Kidney (tissue), 13 donors: ENCODE measurements at regions not wholly inside any gene's neighbourhood (a gene's known extent, or its start where the extent isn't known, plus 50 kb on each side); places are given as distances from the start of the nearest gene placed in this dataset.

ENCODE experiments used
- DNase-seq, 5 donors: peaks; one replicate each; pipeline ENCODE4 v3.0.0-alpha.2; 2013 to 2020
- FAIRE-seq: peaks from 2 replicates; lab custom pipeline; 2012; peaks lifted over from hg19 to GRCh38; lab: Jason Lieb, UNC
- H3K27ac ChIP-seq, 2 donors: one replicate each; pipeline ENCODE4 v1.7.0; 2013; ENCODE audit warnings: low read depth in 2 of 2, low read length in 2 of 2, inconsistent platforms in 1 of 2
- H3K27me3 ChIP-seq: one replicate; pipeline ENCODE4 v1.7.1; 2013; ENCODE audit warnings: low read length, inconsistent platforms; ENCODE audit not compliant: control insufficient read depth, insufficient read depth
- H3K36me3 ChIP-seq, 3 donors: one replicate each; pipeline versions ENCODE4 v1.7.0 to v1.7.1; 2013; ENCODE audit warnings: low read length in 3 of 3, control low read depth in 1 of 3, inconsistent platforms in 1 of 3; ENCODE audit not compliant: insufficient read depth in 3 of 3, control insufficient read depth in 2 of 3
- H3K4me1 ChIP-seq, 3 donors: one replicate each; pipeline versions ENCODE4 v1.7.0 to v1.7.1; 2013; ENCODE audit warnings: low read length in 3 of 3, inconsistent platforms in 1 of 3, low read depth in 1 of 3; ENCODE audit not compliant: control insufficient read depth in 2 of 3, insufficient read depth in 2 of 3
- H3K4me3 ChIP-seq, 3 donors: one replicate each; pipeline versions ENCODE4 v1.7.0 to v1.8.1; 2013; ENCODE audit warnings: low read length in 3 of 3, control low read depth in 1 of 3, inconsistent platforms in 1 of 3
- H3K9ac ChIP-seq, 3 donors: one replicate each; pipeline versions ENCODE4 v1.7.0 to v1.7.1; 2013; ENCODE audit warnings: low read length in 3 of 3, control low read depth in 1 of 3, inconsistent platforms in 1 of 3
- H3K9me3 ChIP-seq, 3 donors: one replicate each; pipeline versions ENCODE4 v1.7.0 to v1.7.1; 2013; ENCODE audit warnings: low read length in 3 of 3, control low read depth in 1 of 3, inconsistent platforms in 1 of 3; ENCODE audit not compliant: control insufficient read depth in 2 of 3, insufficient read depth in 1 of 3
- intact Hi-C: fragments of 100-400 bp; cut with DNase I; formaldehyde crosslinking; loops from one replicate; pipeline ENCODE4 v1.11.1; 2022
- TF ChIP-seq, protein P1 (sequence below): IDR thresholded peaks from 3 replicates; pipeline ENCODE4 v1.5.1; 2012; ENCODE audit warnings: mild to moderate bottlenecking, moderate library complexity, borderline replicate concordance; ENCODE audit not compliant: insufficient read depth; ENCODE audit errors: extremely low read depth
- donor health status: control.
- donor health status: control.
- donor health status: control.
- donor health status: control.
- donor health status: control.
- donor health status: DM: yes; HTN: yes; CAD: no.
- donor health status: Normal renal cell carcinoma (clear cell type).

DNA sequence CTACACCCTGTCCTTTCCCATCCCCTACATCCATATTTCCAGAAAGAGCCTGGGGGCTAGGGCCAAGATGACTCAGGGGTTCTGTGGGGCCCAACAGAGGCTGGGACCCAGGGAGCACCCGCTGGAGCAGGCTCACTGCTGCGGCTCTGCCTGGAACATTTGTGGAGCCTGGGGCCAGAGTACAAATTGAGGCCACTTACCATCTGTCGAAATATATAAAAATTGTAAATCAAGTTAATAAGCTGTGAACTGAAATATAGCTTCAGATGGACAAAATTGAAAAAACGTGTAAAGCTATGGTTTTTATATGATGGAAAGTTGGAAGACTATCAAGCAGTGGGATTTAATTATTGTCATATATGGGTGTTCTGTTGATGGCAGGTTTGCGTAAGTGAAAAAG lies 82.9 kb upstream of the ATXN1 start:
- Histone ChIP-seq H3K36me3 (no peaks in the 10 kb centered on the region), H3K27me3 (no peaks in the 10 kb centered on the region), H3K27ac (no peak overlapping the region), H3K9me3 (no peaks in the 10 kb centered on the region), H3K9ac (no peak overlapping the region), H3K4me1 (no peaks in the 10 kb centered on the region), H3K4me3 (no peak overlapping the region)
- DNase-seq (no peak), FAIRE-seq (no peak)
- intact Hi-C loops, result no loop called here
- TF ChIP-seq, protein P1, sequence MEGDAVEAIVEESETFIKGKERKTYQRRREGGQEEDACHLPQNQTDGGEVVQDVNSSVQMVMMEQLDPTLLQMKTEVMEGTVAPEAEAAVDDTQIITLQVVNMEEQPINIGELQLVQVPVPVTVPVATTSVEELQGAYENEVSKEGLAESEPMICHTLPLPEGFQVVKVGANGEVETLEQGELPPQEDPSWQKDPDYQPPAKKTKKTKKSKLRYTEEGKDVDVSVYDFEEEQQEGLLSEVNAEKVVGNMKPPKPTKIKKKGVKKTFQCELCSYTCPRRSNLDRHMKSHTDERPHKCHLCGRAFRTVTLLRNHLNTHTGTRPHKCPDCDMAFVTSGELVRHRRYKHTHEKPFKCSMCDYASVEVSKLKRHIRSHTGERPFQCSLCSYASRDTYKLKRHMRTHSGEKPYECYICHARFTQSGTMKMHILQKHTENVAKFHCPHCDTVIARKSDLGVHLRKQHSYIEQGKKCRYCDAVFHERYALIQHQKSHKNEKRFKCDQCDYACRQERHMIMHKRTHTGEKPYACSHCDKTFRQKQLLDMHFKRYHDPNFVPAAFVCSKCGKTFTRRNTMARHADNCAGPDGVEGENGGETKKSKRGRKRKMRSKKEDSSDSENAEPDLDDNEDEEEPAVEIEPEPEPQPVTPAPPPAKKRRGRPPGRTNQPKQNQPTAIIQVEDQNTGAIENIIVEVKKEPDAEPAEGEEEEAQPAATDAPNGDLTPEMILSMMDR, result no peak

DNA sequence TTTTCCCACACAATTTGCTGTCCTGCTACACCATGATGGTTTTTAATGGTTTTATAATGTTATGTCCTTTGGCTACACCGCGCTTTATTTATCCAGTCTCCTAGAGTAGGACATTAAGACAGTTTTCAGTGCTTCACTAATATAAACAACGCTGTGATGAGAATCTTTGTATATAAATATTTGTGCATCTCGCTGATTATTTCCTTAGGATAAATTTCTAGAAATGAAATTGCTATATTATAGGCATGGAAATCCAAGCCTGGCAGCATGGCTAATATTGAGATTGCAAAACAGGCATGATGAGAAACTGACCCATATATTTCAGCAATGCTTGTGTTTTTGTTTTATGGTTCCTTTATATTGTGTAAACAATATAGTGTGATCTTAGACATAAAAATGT lies 81.4 kb upstream of the ATXN1 start:
- Histone ChIP-seq H3K27ac (no peak overlapping the region), H3K4me1 (no peaks in the 10 kb centered on the region), H3K9ac (no peak overlapping the region), H3K27me3 (no peaks in the 10 kb centered on the region), H3K4me3 (no peak overlapping the region), H3K9me3 (no peaks in the 10 kb centered on the region), H3K36me3 (no peaks in the 10 kb centered on the region)
- TF ChIP-seq, protein P1, result no peak
- intact Hi-C loops, result no loop called here
- DNase-seq, result no peak
- FAIRE-seq, result no peak

DNA sequence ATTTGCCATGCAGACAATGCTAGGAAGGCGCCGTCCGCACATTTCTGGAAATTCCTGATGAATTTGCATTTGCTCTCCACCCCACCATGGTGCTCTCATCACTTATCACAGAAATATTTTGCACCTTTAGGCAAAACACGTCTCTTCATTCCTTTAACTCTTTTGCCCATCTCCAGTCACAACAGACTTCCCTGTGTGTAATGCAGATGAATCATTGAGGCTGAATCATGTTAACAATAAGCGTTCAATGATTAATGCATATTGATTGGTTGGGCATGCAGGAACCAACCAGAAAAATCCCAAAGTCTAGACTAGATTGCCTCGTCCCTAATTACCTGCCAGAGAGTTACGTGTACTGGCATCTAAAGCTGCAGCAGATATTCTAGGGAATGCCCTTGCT lies 80.0 kb upstream of the ATXN1 start:
- Histone ChIP-seq H3K27me3 (no peaks in the 10 kb centered on the region), H3K9ac (no peak overlapping the region), H3K27ac (no peak overlapping the region), H3K4me3 (no peak overlapping the region), H3K9me3 (no peaks in the 10 kb centered on the region), H3K4me1 (no peaks in the 10 kb centered on the region), H3K36me3 (no peaks in the 10 kb centered on the region)
- TF ChIP-seq, protein P1, result no peak
- intact Hi-C loops, result no loop called here
- DNase-seq (no peak), FAIRE-seq (no peak)

- H3K9ac ChIP-seq, result no peak overlapping the region
- DNase-seq (no peak), FAIRE-seq (no peak)
- TF ChIP-seq, protein P1, result no peak
- H3K4me1 ChIP-seq, result no peaks in the 10 kb centered on the region
- no peaks in the 10 kb centered on the region for H3K36me3 ChIP-seq
- H3K27ac ChIP-seq, result no peak overlapping the region
- intact Hi-C loops, result no loop called here
- no peak overlapping the region for H3K4me3 ChIP-seq
- H3K9me3 ChIP-seq, result no peaks in the 10 kb centered on the region
- no peaks in the 10 kb centered on the region for H3K27me3 ChIP-seq
Measured at GRCh38 chr6:16840725-16841124, 79.5 kb upstream of the ATXN1 start.
